Neural cell (in vitro differentiated cells): ENCODE measurements at regions not wholly inside any gene's neighbourhood (a gene's known extent, or its start where the extent isn't known, plus 50 kb on each side); places are given as distances from the start of the nearest gene placed in this dataset.

ENCODE experiments used
- EP300 ChIP-seq: fragments of 450-650 bp; conservative IDR thresholded peaks from 2 replicates; pipeline ENCODE4 v1.6.1; 2014; ENCODE audit warnings: antibody characterized with exemption, mild to moderate bottlenecking, moderate library complexity; ENCODE audit not compliant: poor library complexity, severe bottlenecking
- POLR2AphosphoS5 ChIP-seq: IDR thresholded peaks from 2 replicates; pipeline ENCODE4 v1.6.1; 2012
- SMC3 ChIP-seq: fragments of 450-650 bp; conservative IDR thresholded peaks from 2 replicates; pipeline ENCODE4 v1.6.1; 2014; ENCODE audit warnings: antibody characterized with exemption, mild to moderate bottlenecking, moderate library complexity; ENCODE audit not compliant: poor library complexity
- TF ChIP-seq, protein P1 (sequence below): fragments of 450-650 bp; IDR thresholded peaks from 2 replicates; pipeline ENCODE4 v1.5.1; 2014; ENCODE audit warnings: antibody characterized with exemption, mild to moderate bottlenecking, moderate library complexity; ENCODE audit not compliant: poor library complexity, severe bottlenecking
- TF ChIP-seq, protein P2 (sequence below): IDR thresholded peaks from 2 replicates; pipeline ENCODE4 v1.6.1; 2012; ENCODE audit warnings: borderline replicate concordance

DNA sequence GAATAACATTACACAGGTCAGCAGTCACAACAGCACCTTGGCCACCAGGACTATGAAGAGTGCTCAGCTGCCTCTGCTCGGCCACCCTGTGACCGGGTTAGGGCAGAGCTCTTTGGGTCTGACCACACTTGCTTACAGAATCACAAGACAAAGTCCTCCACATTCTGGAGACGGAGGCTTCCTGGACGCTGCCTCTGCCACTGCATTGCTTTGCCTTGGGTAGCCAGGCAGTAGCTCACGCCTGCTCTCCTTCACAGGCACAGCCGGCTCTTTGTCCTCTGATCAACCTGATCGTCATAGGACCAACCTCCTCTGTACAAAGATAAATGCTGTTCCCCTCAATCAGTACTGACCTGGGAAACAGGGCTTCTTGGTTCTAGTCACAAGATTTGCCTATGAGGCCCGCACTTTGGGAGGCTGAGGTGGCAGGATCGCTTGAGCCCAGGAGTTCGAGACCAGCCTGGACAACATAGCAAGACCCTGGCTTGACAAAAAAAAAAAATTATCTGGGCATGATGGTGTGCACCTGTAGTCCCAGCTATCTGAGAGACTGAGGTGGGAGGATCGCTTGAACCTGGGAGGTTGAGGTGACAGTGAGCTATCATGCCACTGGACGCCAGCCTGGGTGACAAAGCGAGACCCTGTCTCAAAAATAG is 128.4 kb upstream of the IER5L start:
- TF ChIP-seq, protein P1, sequence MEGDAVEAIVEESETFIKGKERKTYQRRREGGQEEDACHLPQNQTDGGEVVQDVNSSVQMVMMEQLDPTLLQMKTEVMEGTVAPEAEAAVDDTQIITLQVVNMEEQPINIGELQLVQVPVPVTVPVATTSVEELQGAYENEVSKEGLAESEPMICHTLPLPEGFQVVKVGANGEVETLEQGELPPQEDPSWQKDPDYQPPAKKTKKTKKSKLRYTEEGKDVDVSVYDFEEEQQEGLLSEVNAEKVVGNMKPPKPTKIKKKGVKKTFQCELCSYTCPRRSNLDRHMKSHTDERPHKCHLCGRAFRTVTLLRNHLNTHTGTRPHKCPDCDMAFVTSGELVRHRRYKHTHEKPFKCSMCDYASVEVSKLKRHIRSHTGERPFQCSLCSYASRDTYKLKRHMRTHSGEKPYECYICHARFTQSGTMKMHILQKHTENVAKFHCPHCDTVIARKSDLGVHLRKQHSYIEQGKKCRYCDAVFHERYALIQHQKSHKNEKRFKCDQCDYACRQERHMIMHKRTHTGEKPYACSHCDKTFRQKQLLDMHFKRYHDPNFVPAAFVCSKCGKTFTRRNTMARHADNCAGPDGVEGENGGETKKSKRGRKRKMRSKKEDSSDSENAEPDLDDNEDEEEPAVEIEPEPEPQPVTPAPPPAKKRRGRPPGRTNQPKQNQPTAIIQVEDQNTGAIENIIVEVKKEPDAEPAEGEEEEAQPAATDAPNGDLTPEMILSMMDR: no peak
- TF ChIP-seq POLR2AphosphoS5: no peak
- no peak for TF ChIP-seq EP300
- TF ChIP-seq, protein P2, sequence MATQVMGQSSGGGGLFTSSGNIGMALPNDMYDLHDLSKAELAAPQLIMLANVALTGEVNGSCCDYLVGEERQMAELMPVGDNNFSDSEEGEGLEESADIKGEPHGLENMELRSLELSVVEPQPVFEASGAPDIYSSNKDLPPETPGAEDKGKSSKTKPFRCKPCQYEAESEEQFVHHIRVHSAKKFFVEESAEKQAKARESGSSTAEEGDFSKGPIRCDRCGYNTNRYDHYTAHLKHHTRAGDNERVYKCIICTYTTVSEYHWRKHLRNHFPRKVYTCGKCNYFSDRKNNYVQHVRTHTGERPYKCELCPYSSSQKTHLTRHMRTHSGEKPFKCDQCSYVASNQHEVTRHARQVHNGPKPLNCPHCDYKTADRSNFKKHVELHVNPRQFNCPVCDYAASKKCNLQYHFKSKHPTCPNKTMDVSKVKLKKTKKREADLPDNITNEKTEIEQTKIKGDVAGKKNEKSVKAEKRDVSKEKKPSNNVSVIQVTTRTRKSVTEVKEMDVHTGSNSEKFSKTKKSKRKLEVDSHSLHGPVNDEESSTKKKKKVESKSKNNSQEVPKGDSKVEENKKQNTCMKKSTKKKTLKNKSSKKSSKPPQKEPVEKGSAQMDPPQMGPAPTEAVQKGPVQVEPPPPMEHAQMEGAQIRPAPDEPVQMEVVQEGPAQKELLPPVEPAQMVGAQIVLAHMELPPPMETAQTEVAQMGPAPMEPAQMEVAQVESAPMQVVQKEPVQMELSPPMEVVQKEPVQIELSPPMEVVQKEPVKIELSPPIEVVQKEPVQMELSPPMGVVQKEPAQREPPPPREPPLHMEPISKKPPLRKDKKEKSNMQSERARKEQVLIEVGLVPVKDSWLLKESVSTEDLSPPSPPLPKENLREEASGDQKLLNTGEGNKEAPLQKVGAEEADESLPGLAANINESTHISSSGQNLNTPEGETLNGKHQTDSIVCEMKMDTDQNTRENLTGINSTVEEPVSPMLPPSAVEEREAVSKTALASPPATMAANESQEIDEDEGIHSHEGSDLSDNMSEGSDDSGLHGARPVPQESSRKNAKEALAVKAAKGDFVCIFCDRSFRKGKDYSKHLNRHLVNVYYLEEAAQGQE: no peak
- no peak for TF ChIP-seq SMC3
